ENCODE measurements at regions not wholly inside any gene's neighbourhood (a gene's known extent, or its start where the extent isn't known, plus 50 kb on each side); places are given as distances from the start of the nearest gene placed in this dataset.
"Not testable (repeated sequence)": the region's sequence is repeated elsewhere in the genome, so short reads cannot be mapped to it uniquely, and the experiment has no call there.

GRCh38 chr12:60535363-60535762 is 939.5 kb downstream of the SLC16A7 start:
- no peak for DNase-seq (ENCODE audit: extremely low spot score)
- ChIA-PET CTCF (no interaction called here), POLR2A (no interaction called here)
- TF ChIP-seq TARDBP (IDR thresholded peaks at IDR 0.05) (no peak), CTBP1 (IDR thresholded peaks at IDR 0.05; ENCODE audit: borderline replicate concordance) (no peak)

DNA sequence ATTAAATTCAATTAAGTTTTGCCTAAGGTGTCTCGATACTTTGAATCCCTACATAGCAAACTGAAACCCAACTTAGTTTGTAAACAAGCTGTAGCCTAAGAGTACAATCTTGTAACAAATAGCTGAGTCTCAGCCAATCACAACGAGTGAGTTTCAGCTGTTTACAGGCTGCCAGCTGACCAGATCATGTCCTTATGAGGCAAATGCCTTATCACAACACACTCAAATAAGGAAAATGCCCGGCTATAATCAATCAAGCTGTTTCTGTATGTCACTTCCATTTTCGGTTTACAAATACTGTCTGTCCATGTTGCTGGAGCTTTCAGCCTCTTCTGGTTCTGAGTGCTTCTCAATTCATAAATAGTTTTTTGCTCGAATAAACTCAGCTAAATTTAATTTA is 943.8 kb downstream of the SLC16A7 start:
- TF ChIP-seq BHLHE40 (IDR thresholded peaks at IDR 0.05; ENCODE audit: borderline replicate concordance), result no peak
- no peak for TF ChIP-seq FOXA1 (IDR thresholded peaks at IDR 0.05)
- TF ChIP-seq FOXM1 (IDR thresholded peaks at IDR 0.05; ENCODE audit: borderline replicate concordance), result no peak
- no peak for TF ChIP-seq ELF4 (IDR thresholded peaks at IDR 0.05)
- TF ChIP-seq TARDBP (IDR thresholded peaks at IDR 0.05), result no peak
- TF ChIP-seq ZNF384 (IDR thresholded peaks at IDR 0.05), result no peak
- no peak for TF ChIP-seq L3MBTL2 (conservative IDR thresholded peaks at IDR 0.05)
- no peak for TF ChIP-seq FOXK2 (IDR thresholded peaks at IDR 0.05)
- TF ChIP-seq HDGF (IDR thresholded peaks at IDR 0.05; ENCODE audit: borderline replicate concordance), result no peak
- TF ChIP-seq ARNT (IDR thresholded peaks at IDR 0.05), result no peak
- TF ChIP-seq CTBP1 (IDR thresholded peaks at IDR 0.05; ENCODE audit: borderline replicate concordance), result no peak
- TF ChIP-seq NFRKB (IDR thresholded peaks at IDR 0.05), result no peak
- TF ChIP-seq SUZ12 (IDR thresholded peaks at IDR 0.05), result no peak
- no peak for TF ChIP-seq LEF1 (IDR thresholded peaks at IDR 0.05; ENCODE audit: borderline replicate concordance)
- no peak for TF ChIP-seq SP1 (IDR thresholded peaks at IDR 0.05)
- TF ChIP-seq PKNOX1 (IDR thresholded peaks at IDR 0.05), result no peak
- ChIA-PET CTCF (no interaction called here), POLR2A (no interaction called here)
- DNase-seq (ENCODE audit: extremely low spot score), result no peak

DNA sequence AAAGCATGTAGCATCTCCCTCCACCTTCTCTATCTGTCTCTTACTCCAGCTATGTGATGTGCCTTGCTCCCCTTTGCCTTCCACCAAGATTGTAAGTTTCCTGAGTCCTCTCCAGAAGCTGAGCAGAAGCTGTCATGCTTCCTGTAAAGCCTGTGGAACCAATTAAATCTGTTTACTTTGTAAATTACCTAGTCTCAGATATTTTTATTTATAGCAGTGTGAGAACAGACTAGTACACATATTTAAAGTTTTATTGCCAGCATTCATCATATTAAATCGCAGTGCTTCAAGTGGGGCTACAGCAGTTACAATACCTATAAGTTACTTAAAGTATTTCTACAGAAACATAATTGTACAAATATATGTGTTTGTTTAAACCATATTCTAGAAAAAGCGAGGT is 973.1 kb downstream of the SLC16A7 start:
- POLR2A ChIA-PET, result no interaction called here
- DNase-seq (ENCODE audit: extremely low spot score), result no peak
- CTCF ChIA-PET, result no interaction called here
- TF ChIP-seq HDGF (IDR thresholded peaks at IDR 0.05; ENCODE audit: borderline replicate concordance) (no peak), SP1 (IDR thresholded peaks at IDR 0.05) (no peak), BHLHE40 (IDR thresholded peaks at IDR 0.05; ENCODE audit: borderline replicate concordance) (no peak), PKNOX1 (IDR thresholded peaks at IDR 0.05) (no peak), LEF1 (IDR thresholded peaks at IDR 0.05; ENCODE audit: borderline replicate concordance) (no peak), FOXM1 (IDR thresholded peaks at IDR 0.05; ENCODE audit: borderline replicate concordance) (no peak), L3MBTL2 (conservative IDR thresholded peaks at IDR 0.05) (no peak), SUZ12 (IDR thresholded peaks at IDR 0.05) (no peak), FOXA1 (IDR thresholded peaks at IDR 0.05) (no peak), ELF4 (IDR thresholded peaks at IDR 0.05) (no peak), NFRKB (IDR thresholded peaks at IDR 0.05) (no peak), FOXK2 (IDR thresholded peaks at IDR 0.05) (no peak), CTBP1 (IDR thresholded peaks at IDR 0.05; ENCODE audit: borderline replicate concordance) (no peak), TARDBP (IDR thresholded peaks at IDR 0.05) (no peak), ZNF384 (IDR thresholded peaks at IDR 0.05) (no peak), ARNT (IDR thresholded peaks at IDR 0.05) (no peak)

DNA sequence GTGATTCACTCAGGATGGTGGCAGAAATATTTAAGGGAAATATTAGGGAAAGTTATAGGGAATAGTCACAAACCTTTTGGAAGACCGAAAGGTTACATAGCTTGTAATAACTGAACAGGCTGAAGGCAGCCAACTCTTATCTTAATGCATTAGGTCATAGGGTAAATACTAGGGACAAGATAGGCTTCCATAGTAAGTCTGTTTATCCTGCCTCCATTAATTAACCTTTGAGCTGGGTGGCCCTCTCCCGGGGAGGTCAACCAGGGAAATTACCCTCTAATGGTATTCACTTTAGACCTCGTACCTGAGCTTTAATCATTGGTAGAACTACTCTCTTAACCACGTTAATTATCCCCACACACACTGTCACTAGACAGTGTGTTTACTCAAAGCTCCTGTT is 981.8 kb downstream of the SLC16A7 start:
- CTCF ChIA-PET, result no interaction called here
- TF ChIP-seq NFRKB (IDR thresholded peaks at IDR 0.05) (no peak), FOXK2 (IDR thresholded peaks at IDR 0.05) (no peak), L3MBTL2 (conservative IDR thresholded peaks at IDR 0.05) (no peak), TARDBP (IDR thresholded peaks at IDR 0.05) (no peak), CTBP1 (IDR thresholded peaks at IDR 0.05; ENCODE audit: borderline replicate concordance) (no peak), ZNF384 (IDR thresholded peaks at IDR 0.05) (no peak), FOXM1 (IDR thresholded peaks at IDR 0.05; ENCODE audit: borderline replicate concordance) (no peak), PKNOX1 (IDR thresholded peaks at IDR 0.05) (no peak), LEF1 (IDR thresholded peaks at IDR 0.05; ENCODE audit: borderline replicate concordance) (no peak), SP1 (IDR thresholded peaks at IDR 0.05) (no peak), SUZ12 (IDR thresholded peaks at IDR 0.05) (no peak), FOXA1 (IDR thresholded peaks at IDR 0.05) (no peak), ARNT (IDR thresholded peaks at IDR 0.05) (no peak), ELF4 (IDR thresholded peaks at IDR 0.05) (no peak)
- POLR2A ChIA-PET, result no interaction called here
- DNase-seq (ENCODE audit: extremely low spot score), result no peak

DNA sequence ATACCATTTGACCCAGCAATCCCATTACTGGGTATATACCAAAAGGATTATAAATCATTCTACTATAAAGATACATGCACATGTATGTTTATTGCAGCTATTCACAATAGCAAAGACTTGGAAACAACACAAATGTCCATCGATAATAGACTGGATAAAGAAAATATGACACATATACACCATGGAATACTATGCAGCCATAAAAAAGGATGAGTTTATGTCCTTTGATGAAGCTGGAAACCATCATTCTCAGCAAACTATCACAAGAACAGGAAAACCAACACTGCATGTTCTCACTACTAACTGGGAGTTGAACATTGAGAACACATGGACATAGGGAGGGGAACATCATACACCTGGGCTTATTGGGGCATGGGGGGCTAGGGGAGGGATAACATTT is 991.8 kb downstream of the SLC16A7 start:
- DNase-seq (ENCODE audit: extremely low spot score); CTCF ChIA-PET; POLR2A ChIA-PET: not testable (repeated sequence)

DNA sequence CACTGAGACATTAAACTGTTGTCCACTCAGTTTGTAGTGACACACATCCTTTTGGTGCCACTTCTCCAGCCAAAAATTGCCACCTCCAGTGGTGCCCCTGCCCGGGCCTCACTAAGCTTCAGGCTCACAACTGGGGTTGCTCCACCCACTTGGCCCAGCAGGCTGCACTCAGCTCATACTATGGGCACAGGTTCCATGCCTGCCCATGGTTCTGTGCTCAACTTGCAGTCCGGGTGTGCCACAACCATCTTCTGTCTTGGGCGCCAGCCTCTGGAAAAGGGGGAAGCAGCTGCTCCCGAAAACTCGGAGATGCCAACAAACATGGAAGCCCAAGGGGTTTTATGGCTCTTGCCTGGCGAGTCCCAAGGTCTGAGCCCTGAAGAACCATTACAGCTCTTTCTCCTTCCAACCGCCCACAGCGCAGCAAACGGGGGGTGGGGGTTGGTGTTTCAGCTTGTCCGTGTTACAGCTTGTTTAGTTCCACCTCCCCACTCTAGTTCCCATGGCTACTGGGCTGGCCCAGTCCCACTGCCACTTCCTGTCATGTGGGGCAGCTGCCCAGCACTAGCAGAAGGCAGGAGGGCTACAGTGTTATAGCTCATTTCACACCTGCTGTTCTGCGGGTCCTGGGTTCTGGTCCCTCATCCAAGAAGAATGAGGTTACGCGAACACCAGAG is 998.3 kb downstream of the SLC16A7 start:
- TF ChIP-seq HDGF (IDR thresholded peaks at IDR 0.05; ENCODE audit: borderline replicate concordance) (no peak), SUZ12 (IDR thresholded peaks at IDR 0.05) (no peak), TARDBP (IDR thresholded peaks at IDR 0.05) (no peak), LEF1 (IDR thresholded peaks at IDR 0.05; ENCODE audit: borderline replicate concordance) (no peak), NFRKB (IDR thresholded peaks at IDR 0.05) (no peak), SP1 (IDR thresholded peaks at IDR 0.05) (no peak), BHLHE40 (IDR thresholded peaks at IDR 0.05; ENCODE audit: borderline replicate concordance) (no peak), ARNT (IDR thresholded peaks at IDR 0.05) (no peak), L3MBTL2 (conservative IDR thresholded peaks at IDR 0.05) (no peak), ELF4 (IDR thresholded peaks at IDR 0.05) (no peak)
- POLR2A ChIA-PET, result no interaction called here
- CTCF ChIA-PET, result no interaction called here
- DNase-seq (ENCODE audit: extremely low spot score), result no peak

All from HEK293T (cell line).